Heart right ventricle (tissue), 16 donors: ENCODE measurements at regions not wholly inside any gene's neighbourhood (a gene's known extent, or its start where the extent isn't known, plus 50 kb on each side); places are given as distances from the start of the nearest gene placed in this dataset.

ENCODE experiments used
- ATAC-seq, 8 donors: fragments of 200-7000 bp; cut with Tn5 transposase; one replicate each; pipeline ENCODE4 v1.9.1; 2020; ENCODE audit warnings: mild to moderate bottlenecking in 8 of 8, moderate library complexity in 8 of 8, moderate number of reproducible peaks in 1 of 8
- DNase-seq, 2 donors: peaks; one replicate each; pipeline ENCODE4 v3.0.0-alpha.2; 2020
- H3K27ac ChIP-seq, 10 donors: fragments of 200-600 bp; sonication (generic) in 2 of 10; one replicate each; pipeline versions ENCODE4 v1.5.0 to v1.8.0; 2020 to 2022; ENCODE audit warnings: mild to moderate bottlenecking in 3 of 10
- H3K27me3 ChIP-seq, 7 donors: fragments of 200-600 bp; one replicate each; pipeline ENCODE4 v1.8.0; 2021 to 2022; ENCODE audit warnings: mild to moderate bottlenecking in 2 of 7
- H3K36me3 ChIP-seq, 9 donors: fragments of 200-600 bp; sonication (generic) in 1 of 9; one replicate each; pipeline versions ENCODE4 v1.5.0 to v1.8.0; 2020 to 2022; ENCODE audit warnings: mild to moderate bottlenecking in 2 of 9
- H3K4me1 ChIP-seq, 9 donors: fragments of 200-600 bp; sonication (generic) in 1 of 9; one replicate each; pipeline versions ENCODE4 v1.5.0 to v1.8.0; 2020 to 2022; ENCODE audit warnings: mild to moderate bottlenecking in 4 of 9
- H3K4me3 ChIP-seq, 10 donors: fragments of 200-600 bp; sonication (generic) in 2 of 10; one replicate each; pipeline versions ENCODE4 v1.5.0 to v1.8.0; 2020 to 2022; ENCODE audit warnings: mild to moderate bottlenecking in 7 of 10, moderate library complexity in 2 of 10
- H3K9me3 ChIP-seq, 11 donors: fragments of 200-600 bp in 10 of 11; sonication (generic) in 2 of 11; one replicate each; pipeline versions ENCODE4 v1.5.0 to v1.8.0; 2013 to 2022; ENCODE audit warnings: mild to moderate bottlenecking in 2 of 11, control low read depth in 1 of 11, moderate library complexity in 1 of 11
- CTCF ChIP-seq, 9 donors: fragments of 200-600 bp; sonication (generic) in 2 of 9; IDR thresholded peaks; one replicate each; pipeline versions ENCODE4 v1.5.0 to v1.8.0; 2021 to 2022; ENCODE audit warnings: antibody characterized with exemption in 9 of 9, mild to moderate bottlenecking in 5 of 9, moderate library complexity in 1 of 9
- WGBS, 2 donors: extraction: QIAGEN DNeasy Blood & Tissue Kit; methylation state at CpG; one replicate each; pipeline ENCODE4 v1.1.7; 2013; ENCODE audit warnings: inconsistent platforms in 1 of 2; 5-methylcytosine and 5-hydroxymethylcytosine counted together
- intact Hi-C, 10 donors: fragments of 100-400 bp; cut with DNase I; formaldehyde crosslinking; loops; one replicate each; pipeline versions ENCODE4 v1.11.1 to v1.14.2; 2022
- donor health status: Arrhythmogenic right ventricular cardiomyopathy.
- donor health status: ischemic (EF 13 %, LVEDD 7.1; RV severe dilation, severe dysfunction).
- donor health status: healthy with polysubstance abuse.
- donor health status: DM: no; HTN: yes; CAD: no.
- donor health status: DM: no; HTN: no; CAD: no.
- donor health status: ischemic (EF 25% LVEDD 6.9; RV normal size, moderate dysfunction).
- donor health status: ischemic (EF 25% LVEDD 5.7; RV mildly dilated, moderate dysfunction).
- donor health status: healthy.
- donor health status: DM: yes; HTN: yes; CAD: no.
- donor health status: Ischemic cardiomyopathy.
- donor health status: ischemic (EF 35%, LVEDD 5.7; RV mildly dilated, moderate dysfunction).
- donor health status: nonischemic (EF 11% LVEDD 7.7; RV severe dilation, severe dysfunction).
- donor health status: DM: yes; HTN: yes; CAD: no.
- donor health status: PGD.
- donor health status: ischemic (EF 29% LVEDD 5.4; RV normal size, mild dysfunction).
- donor health status: nonischemic (EF 23%, LVEDD 6.1; RV moderate dilation, normal function).

GRCh38 chr6:98516866-98517265 is 317.5 kb upstream of the POU3F2 start:
- Histone ChIP-seq H3K27ac (no peak overlapping the region), H3K4me3 (no peak overlapping the region), H3K36me3 (no peaks in the 10 kb centered on the region), H3K9me3 (peaks cover 0 to 5% (median 0%) of the 10 kb centered on the region in 11 donors), H3K4me1 (no peaks in the 10 kb centered on the region), H3K27me3 (no peaks in the 10 kb centered on the region)
- no peak for DNase-seq
- intact Hi-C loops: no loop called here
- TF ChIP-seq CTCF (IDR thresholded peaks at IDR 0.05): no peak
- ATAC-seq: no peak
- WGBS, 2 donors: 30 to 37% methylated on average over 4 of the region's 4 CpGs

DNA sequence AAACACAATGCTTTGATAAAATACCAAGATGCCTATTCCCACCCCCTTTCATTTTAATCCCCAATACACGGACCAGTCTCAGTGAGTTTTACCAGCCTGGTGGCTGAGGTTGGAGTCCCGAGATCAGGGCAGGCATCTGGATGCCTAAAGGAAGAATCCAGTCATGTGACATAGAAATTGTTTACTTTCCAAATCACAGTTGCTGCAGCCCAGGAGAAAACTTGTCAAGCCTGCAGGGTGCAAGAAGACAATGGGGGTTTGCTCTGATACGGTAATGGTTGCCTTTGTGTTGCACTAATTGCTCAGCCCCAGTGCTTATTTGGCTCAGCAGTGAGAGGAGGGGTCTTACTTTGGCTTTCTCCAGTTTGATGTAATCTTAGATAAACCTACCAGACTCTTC is 308.5 kb upstream of the POU3F2 start:
- H3K4me3 ChIP-seq: no peak overlapping the region
- H3K9me3 ChIP-seq: peaks cover 0 to 17% (median 0%) of the 10 kb centered on the region in 11 donors
- 9 to 10% methylated on average over 3 of the region's 3 CpGs for WGBS, 2 donors
- no peaks in the 10 kb centered on the region for H3K4me1 ChIP-seq
- no peak for TF ChIP-seq CTCF (IDR thresholded peaks at IDR 0.05)
- no peaks in the 10 kb centered on the region for H3K36me3 ChIP-seq
- H3K27me3 ChIP-seq: no peaks in the 10 kb centered on the region
- ATAC-seq (no peak), DNase-seq (no peak)
- no peak overlapping the region for H3K27ac ChIP-seq
- intact Hi-C loops: no loop called here

- H3K9me3 ChIP-seq: peaks cover 0 to 15% (median 0%) of the 10 kb centered on the region in 11 donors
- no peak for DNase-seq
- no peaks in the 10 kb centered on the region for H3K36me3 ChIP-seq
- ATAC-seq: no peak
- H3K4me3 ChIP-seq: no peak overlapping the region
- no peaks in the 10 kb centered on the region for H3K4me1 ChIP-seq
- H3K27me3 ChIP-seq: no peaks in the 10 kb centered on the region
- WGBS, 2 donors: 59 to 61% methylated on average over 5 of the region's 5 CpGs
- TF ChIP-seq CTCF (IDR thresholded peaks at IDR 0.05): no peak
- H3K27ac ChIP-seq: no peak overlapping the region
- intact Hi-C loops: no loop called here
Measured at GRCh38 chr6:98526465-98526864, 307.9 kb upstream of the POU3F2 start.

DNA sequence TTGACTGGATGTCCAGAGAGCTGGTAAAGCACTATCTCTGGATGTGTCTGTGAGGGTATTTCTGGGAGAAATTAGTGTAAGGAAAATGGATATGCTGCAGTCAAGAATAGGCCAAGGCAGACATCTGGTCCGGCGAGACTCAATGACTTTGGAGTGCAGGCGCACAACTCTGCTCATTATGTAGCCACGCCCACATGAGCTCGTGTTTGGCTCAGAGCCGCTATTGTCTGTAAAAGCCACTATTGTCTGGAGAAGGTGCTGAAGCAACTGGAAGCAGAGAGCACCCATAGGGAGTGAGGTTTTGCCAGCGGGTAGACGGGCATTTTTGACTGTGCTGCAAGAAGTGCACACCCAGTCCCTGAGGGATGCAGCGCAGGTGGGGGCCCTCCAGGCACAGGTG is 305.0 kb upstream of the POU3F2 start:
- Histone ChIP-seq H3K4me1 (no peaks in the 10 kb centered on the region), H3K36me3 (no peaks in the 10 kb centered on the region), H3K9me3 (peaks cover 0 to 7% (median 0%) of the 10 kb centered on the region in 11 donors), H3K4me3 (no peak overlapping the region), H3K27me3 (no peaks in the 10 kb centered on the region), H3K27ac (no peak overlapping the region)
- no peak for DNase-seq
- 83 to 87% methylated on average over 9 of the region's 9 CpGs for WGBS, 2 donors
- no peak for TF ChIP-seq CTCF (IDR thresholded peaks at IDR 0.05)
- ATAC-seq: no peak
- intact Hi-C loops: no loop called here

GRCh38 chr6:98530732-98531131 is 303.6 kb upstream of the POU3F2 start:
- H3K4me1 ChIP-seq: no peaks in the 10 kb centered on the region
- H3K36me3 ChIP-seq: no peaks in the 10 kb centered on the region
- H3K4me3 ChIP-seq: no peak overlapping the region
- intact Hi-C loops: no loop called here
- ATAC-seq (no peak), DNase-seq (no peak)
- no peak for TF ChIP-seq CTCF (IDR thresholded peaks at IDR 0.05)
- 69 to 76% methylated on average over 5 of the region's 5 CpGs for WGBS, 2 donors
- H3K27ac ChIP-seq: no peak overlapping the region
- peaks cover 0 to 7% (median 0%) of the 10 kb centered on the region in 11 donors for H3K9me3 ChIP-seq
- H3K27me3 ChIP-seq: no peaks in the 10 kb centered on the region
